ENCODE measurements at regions not wholly inside any gene's neighbourhood (a gene's known extent, or its start where the extent isn't known, plus 50 kb on each side); places are given as distances from the start of the nearest gene placed in this dataset.

GRCh38 chr20:60904730-60905129 lies 347.3 kb upstream of the CDH4 start:
- no peak for DNase-seq

- no peak for DNase-seq
Observed at GRCh38 chr20:60905919-60906318, 346.1 kb upstream of the CDH4 start.

GRCh38 chr20:60906555-60906954 lies 345.5 kb upstream of the CDH4 start:
- DNase-seq = no peak

- DNase-seq = no peak
Observed at GRCh38 chr20:60913298-60913697, 338.8 kb upstream of the CDH4 start.

DNA sequence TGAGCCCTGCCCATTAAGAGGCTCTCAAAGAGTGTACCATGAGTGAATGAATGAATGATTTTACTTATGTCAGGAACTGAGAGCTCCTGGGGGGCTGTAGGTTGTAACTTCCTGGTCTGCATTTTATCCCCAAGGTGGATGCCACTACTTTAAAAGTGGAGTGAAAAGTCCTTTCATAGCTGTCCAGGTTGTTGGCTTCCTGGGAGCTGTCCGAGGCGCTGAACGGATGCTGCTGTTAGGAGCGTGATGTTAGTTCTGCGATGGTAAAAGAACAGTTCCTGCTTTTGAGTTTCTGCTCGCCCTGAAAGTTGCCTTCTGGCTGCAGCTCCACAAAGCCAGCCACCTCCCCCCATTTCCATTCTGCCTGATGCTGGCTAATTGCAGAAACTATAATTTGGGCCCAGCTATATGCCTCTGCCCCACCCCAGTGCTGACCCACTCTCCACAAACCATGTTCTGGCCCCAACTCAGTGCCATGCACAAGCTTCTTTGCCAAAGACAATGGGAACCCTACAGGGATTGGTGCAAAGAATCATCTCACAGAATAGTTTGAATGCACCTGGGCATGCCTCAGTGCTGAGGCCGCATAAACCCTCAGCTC lies 330.9 kb upstream of the CDH4 start:
- DNase-seq = peak; percentile 60

DNA sequence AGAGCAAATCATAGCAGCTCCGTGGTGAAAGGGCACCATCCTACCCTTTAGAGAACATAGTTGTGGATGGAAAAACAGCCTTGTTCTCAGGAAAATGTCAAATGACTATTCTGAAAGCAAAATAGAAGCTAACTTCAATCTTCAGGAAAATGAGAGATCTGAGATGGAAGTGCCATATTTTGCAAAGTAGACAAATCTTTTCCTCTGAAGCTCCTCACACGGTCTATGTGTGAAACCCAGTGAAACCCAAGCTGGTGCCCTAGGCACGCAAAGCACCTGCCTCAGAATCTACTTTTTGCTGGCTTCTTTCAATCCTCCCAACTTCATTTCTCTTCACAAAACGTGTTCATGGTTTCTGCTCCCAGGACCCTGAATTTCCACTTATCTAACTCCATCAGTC lies 325.2 kb upstream of the CDH4 start:
- no peak for DNase-seq

DNA sequence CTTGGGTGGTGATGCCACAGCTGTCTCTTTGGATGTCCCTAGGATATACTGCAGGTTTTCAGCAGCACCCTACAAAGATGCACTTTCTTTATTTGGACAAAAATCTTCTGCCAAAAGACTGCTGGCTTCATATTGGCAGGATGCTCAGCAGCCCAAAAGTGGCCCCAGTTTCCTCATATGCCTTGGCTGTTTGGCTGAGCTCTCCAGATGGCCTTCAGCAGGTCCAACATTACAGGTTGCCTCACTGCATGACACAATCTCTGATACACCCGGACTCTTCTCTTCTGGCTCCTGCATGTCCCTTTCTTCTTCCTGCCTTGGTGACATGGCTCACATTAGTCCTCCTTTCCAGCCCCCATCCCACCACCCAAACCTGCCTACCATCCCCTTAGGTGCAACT lies 323.7 kb upstream of the CDH4 start:
- no peak for DNase-seq

DNA sequence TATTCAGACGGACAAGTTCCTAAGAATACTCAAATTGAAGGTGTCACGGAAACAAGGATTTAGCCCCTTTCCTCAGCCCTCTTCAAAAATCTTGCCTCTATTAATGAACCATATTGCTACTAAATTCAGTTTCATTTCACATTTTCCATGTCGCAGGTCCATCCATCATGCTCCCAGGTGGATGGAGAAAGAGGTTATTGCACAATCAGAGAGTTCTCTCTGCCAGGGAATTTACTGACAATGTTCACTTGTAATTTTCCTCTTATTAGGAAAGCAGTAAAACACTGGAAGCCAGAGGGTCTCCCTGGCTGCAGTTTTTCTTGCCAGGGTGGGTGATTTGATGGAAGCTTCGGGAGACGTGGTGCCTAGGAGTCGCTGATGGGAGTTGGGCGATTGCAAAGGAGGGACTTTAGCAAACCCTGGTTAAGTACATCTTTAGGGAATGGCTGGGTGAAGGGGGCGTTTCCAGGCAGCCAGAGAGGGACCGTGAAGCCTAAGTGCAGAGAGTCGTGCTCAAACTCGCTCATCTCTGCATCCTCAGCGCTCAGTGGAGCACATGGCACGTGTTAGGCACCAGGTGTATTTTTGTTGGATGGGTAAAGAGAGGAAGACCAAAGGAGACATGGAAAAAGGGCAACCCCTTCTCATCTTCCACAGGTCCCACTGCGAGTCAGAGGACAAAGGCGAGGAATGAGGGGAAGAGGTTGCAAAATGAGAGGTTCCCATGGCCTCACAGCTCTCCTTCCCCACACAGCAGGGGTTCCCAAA lies 321.9 kb upstream of the CDH4 start:
- no peak for DNase-seq

- DNase-seq = no peak
Observed at GRCh38 chr20:60931696-60932095, 320.4 kb upstream of the CDH4 start.

GRCh38 chr20:60934724-60935123 lies 317.3 kb upstream of the CDH4 start:
- no peak for DNase-seq

GRCh38 chr20:60935971-60936370 lies 316.1 kb upstream of the CDH4 start:
- DNase-seq = no peak

- no peak for DNase-seq
Observed at GRCh38 chr20:60937585-60937984, 314.5 kb upstream of the CDH4 start.

GRCh38 chr20:60941379-60941778 lies 310.7 kb upstream of the CDH4 start:
- no peak for DNase-seq

- DNase-seq = no peak
Observed at GRCh38 chr20:60947819-60948218, 304.2 kb upstream of the CDH4 start.

GRCh38 chr20:60948224-60948623 lies 303.8 kb upstream of the CDH4 start:
- no peak for DNase-seq

DNA sequence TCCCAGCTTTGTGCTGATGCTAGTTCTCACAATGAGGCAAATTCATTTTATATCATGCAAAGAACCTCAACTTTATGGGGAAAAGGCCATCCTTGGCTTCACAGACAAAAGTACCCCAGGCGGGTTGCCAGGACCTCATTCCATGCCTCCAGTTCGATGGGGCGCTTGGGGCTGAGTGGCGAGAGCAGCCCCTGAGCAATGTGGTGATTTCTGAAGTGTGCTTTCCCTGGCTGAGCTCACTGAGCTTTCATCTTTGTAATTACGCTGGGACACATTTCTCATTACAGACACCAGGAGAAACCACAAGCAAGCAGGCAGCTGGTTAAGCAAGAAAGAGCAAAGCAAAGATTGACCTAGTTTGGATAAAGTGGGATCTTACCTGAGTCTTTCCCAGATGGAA lies 301.5 kb upstream of the CDH4 start:
- DNase-seq = no peak

DNA sequence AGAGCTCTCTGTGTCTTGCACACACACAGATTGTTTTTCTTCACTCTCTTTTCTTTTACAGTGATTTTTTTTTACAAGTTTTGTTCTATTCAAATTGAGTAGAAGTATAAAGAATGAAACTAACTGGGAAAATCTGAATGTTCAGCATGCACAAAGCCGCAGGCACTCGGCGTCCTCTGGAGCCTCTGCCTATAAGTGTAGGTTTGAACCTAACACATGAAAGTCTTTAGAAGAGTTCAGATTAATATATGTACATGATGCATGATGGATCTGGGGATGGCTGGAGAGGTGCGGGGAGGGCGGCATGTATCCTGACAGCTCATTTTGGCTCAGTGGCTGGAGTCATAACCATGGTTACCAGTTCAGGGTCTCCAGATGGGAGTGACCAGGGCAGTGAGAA lies 301.1 kb upstream of the CDH4 start:
- no peak for DNase-seq

- DNase-seq = no peak
Observed at GRCh38 chr20:60952861-60953260, 299.2 kb upstream of the CDH4 start.

- DNase-seq = no peak
Observed at GRCh38 chr20:60953321-60953720, 298.7 kb upstream of the CDH4 start.

DNA sequence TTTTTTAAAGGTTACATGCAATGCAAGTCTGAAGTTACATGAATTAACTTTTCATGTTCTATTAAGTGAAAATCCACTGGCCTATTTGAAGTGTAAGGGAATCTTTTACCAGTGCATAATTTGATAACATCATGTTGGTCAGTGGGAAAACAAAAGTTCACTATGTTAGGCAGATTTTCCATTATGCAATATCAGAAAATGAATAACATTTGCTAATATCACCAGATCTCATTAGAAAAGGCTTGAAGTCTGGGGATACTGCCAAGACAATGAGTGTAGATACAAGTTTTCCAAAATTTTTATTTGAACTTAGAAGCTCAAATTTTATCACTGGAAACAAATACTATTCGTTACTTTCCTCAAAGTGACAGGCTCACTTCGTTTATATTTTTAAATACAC lies 296.4 kb upstream of the CDH4 start:
- DNase-seq = no peak

DNA sequence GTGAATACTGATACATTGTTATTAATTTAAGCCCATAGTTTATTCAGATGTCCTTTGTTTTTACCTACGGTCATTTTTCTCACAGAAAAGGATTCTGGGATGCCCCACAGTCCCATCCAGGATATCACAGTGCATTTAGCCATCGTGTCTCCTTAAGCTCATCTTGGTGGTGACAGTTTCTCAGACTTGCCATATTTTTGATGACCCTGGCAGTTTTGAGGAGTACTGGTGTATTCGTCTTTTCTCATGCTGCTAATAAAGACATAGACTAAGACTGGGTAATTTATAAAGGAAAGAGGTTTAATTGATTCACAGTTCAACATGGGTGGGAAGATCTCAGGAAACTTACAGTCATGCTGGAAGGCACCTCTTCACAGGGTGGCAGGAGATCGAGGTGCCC lies 295.9 kb upstream of the CDH4 start:
- DNase-seq = no peak

DNA sequence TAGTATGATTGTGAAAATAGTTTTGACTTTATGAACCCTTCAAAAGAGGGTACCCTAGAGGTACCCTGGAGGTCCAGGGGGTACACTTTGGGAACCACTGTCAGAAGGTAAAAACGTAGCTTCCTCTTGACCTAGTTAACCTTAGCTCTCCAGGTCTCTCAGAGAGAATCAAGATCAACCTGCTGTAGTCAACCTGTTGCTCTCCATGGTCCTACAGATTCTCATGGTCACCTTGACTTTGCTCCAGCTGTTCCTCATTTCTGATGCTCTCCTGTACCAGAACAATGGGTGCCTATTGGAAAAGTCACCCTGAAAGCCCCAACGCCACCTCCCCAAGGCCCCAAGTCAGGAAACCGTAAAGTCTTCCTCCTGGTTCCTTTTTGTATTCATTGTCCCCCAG lies 294.4 kb upstream of the CDH4 start:
- no peak for DNase-seq

GRCh38 chr20:60959971-60960370 lies 292.1 kb upstream of the CDH4 start:
- no peak for DNase-seq

DNA sequence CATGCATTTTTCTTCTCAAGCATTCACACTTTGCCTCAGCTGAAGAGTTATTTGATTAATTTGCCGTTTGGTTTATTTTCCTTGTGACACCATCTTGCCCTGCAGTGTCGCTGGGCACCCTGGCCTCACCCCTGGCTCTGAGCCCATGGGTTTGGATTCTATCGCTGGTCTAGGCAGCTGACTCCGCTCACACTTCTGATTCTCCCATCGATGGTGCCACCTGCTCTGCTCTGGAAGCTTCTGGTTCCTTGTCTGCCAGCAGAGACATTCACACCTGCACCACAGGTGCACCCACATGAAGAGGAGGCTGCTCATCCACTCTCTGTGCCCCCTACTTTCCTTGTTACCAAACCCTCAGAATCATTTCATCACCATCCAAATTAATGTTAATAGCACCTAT lies 291.6 kb upstream of the CDH4 start:
- no peak for DNase-seq

Data from left kidney (tissue), 1 donor.